ENCODE measurements at regions not wholly inside any gene's neighbourhood (a gene's known extent, or its start where the extent isn't known, plus 50 kb on each side); places are given as distances from the start of the nearest gene placed in this dataset.

GRCh38 chr2:217701622-217702021, 301.2 kb downstream of the TNS1 start:
- TF ChIP-seq POLR2AphosphoS5 (IDR thresholded peaks at IDR 0.05; ENCODE audit: borderline replicate concordance, low read depth, low read length): no peak
- TF ChIP-seq EZH2 (IDR thresholded peaks at IDR 0.05): no peak
- TF ChIP-seq FOXP2 (optimal IDR thresholded peaks at IDR 0.05; ENCODE audit: control extremely low read depth, extremely low read length, insufficient read depth): no peak

Data from SK-N-MC (cell line).